Cardiac fibroblast (primary cell): ENCODE measurements at regions not wholly inside any gene's neighbourhood (a gene's known extent, or its start where the extent isn't known, plus 50 kb on each side); places are given as distances from the start of the nearest gene placed in this dataset.

ENCODE experiments used
- DNase-seq, 2 donors: peaks; one replicate each; pipeline versions ENCODE4 v3.0.0 to v3.0.0-alpha.2; 2010; ENCODE audit warnings: low read depth in 2 of 2
- H3K4me3 ChIP-seq, 2 donors: replicated peaks in 1 of 2; 1 replicate in 1 of 2; 2 replicates in 1 of 2; pipeline ENCODE4 v1.5.1; 2011; ENCODE audit warnings: low read depth in 2 of 2, low read length in 2 of 2, mild to moderate bottlenecking in 2 of 2, moderate library complexity in 1 of 2
- TF ChIP-seq, protein P1 (sequence below): IDR thresholded peaks from one replicate; pipeline ENCODE4 v1.5.1; 2011; ENCODE audit warnings: low read depth, mild to moderate bottlenecking, low read length, inconsistent platforms

GRCh38 chr22:49091451-49091850, 736.2 kb downstream of the BRD1 start:
- DNase-seq, result no peak
- TF ChIP-seq, protein P1, sequence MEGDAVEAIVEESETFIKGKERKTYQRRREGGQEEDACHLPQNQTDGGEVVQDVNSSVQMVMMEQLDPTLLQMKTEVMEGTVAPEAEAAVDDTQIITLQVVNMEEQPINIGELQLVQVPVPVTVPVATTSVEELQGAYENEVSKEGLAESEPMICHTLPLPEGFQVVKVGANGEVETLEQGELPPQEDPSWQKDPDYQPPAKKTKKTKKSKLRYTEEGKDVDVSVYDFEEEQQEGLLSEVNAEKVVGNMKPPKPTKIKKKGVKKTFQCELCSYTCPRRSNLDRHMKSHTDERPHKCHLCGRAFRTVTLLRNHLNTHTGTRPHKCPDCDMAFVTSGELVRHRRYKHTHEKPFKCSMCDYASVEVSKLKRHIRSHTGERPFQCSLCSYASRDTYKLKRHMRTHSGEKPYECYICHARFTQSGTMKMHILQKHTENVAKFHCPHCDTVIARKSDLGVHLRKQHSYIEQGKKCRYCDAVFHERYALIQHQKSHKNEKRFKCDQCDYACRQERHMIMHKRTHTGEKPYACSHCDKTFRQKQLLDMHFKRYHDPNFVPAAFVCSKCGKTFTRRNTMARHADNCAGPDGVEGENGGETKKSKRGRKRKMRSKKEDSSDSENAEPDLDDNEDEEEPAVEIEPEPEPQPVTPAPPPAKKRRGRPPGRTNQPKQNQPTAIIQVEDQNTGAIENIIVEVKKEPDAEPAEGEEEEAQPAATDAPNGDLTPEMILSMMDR, result no peak
- H3K4me3 ChIP-seq, result no peak overlapping the region

- no peak overlapping the region for H3K4me3 ChIP-seq
- no peak for DNase-seq
- TF ChIP-seq, protein P1, result no peak
Observed at GRCh38 chr22:49090853-49091135, 736.9 kb downstream of the BRD1 start.

GRCh38 chr22:49090061-49090852, 737.4 kb downstream of the BRD1 start:
- TF ChIP-seq, protein P1, result no peak
- no peak for DNase-seq
- no peak overlapping the region for H3K4me3 ChIP-seq

DNA sequence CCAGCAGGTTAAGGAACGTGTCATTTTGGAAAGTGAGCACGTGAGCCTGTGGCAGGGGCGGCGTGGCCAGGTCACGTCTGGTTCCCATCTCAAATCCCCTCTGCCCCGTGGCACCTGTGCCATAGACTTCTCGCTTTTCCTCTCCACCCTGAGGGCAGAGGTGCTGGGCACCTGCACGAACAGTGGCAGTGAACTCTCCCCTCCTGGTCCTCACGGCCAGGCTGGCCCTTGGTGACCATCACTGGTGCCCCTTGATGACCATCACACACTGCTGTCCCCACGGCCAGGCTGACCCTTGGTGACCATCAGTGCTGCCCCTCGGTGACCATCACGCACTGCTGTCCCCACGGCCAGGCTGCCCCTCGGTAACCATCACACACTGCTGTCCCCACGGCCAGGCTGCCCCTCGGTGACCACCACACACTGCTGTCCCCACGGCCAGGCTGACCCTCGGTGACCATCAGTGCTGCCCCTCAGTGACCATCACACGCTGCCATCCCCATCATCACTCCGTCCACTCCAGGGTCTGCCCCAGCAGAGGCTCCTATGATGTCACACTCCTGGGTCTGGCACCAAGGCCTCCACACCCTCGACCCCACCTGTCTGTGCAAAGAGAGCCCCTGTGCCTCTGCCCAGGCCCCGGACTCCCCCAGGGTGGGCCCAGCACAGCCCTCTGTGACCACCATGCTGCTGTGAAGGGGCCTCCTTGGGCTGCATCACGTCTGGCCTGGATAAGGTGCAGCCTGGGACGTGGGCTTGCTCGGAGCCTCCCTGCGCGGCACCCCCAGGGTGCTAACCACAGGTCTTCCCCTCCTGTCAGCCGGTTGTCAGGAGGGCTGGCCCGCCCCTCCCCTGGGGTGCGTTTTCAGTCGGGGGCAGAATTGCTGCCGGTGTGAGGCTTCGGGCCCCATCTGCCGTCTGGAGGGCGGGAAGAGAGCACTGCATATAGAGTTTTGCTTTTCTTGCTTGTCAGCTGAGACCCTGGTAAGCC, 738.6 kb downstream of the BRD1 start:
- TF ChIP-seq, protein P1, result no peak
- DNase-seq, result no peak
- no peak overlapping the region for H3K4me3 ChIP-seq

DNA sequence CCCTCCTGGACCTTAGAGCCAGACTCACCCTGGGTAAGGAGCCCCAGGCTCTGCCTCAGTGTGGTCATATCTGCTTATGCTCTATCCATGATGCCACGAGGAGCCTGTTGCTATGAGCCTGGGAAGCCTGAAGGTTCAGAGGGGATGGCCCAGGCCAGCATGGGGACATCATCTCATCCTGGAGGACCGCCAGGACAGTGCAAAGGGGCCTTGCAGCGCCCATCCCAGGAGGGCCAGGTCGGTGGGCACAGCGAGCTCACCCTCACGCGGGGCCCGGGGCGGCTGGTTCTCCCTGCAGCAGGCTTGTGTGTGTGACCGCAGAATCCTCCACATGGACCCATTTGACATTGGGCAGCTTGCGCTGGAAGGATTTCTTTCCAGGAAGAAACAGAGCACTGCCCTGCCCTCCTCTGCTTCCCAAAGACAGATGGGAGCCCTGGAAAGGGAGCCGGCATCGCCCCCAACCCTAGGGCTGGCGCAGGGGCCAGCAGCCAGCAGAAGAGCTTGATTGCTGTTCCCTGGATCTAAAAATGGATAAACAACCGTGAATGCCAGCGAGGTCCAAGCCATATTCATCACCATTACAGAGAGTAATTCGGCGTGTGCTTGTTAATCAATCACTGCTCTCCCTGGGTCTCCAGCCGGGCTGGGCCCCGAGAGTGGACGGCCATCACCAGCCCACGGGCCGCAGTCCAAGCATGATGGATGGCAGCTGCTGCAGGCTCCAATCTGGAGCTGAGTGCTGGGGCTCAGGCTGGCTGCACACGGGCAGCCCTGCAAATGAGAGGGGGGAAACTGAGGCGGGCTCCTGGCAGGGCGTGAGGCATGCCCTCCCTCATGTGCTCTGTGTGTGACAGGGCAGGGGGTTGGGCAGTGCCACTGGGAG, 739.7 kb downstream of the BRD1 start:
- no peak for DNase-seq
- H3K4me3 ChIP-seq, result no peak overlapping the region
- TF ChIP-seq, protein P1, result no peak

DNA sequence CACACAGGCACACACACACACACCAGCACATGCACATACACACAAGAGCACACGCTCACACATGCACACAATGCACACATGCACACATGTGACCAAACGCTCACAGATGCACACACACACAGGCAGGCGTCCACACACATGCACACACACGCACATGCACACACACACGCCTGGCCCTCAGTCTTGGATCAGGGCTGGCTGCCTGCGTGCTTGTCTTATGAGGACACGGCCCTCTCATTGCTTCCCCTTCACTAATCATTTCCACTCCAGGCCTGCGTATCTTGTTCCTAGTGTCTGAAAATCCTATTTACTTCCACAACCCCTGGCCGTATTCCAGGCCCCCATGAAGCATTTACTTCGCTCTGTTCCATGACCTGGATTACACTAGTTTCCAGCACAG, 740.5 kb downstream of the BRD1 start:
- no peak for DNase-seq
- TF ChIP-seq, protein P1, result no peak

More for the DNA sequence above, 740.5 kb downstream of the BRD1 start:
- H3K4me3 ChIP-seq, result no peak overlapping the region
